Activated CD4-positive, alpha-beta memory T cell treated with anti-CD3 and anti-CD28 coated beads for 36 hours (primary cell): ENCODE measurements at regions not wholly inside any gene's neighbourhood (a gene's known extent, or its start where the extent isn't known, plus 50 kb on each side); places are given as distances from the start of the nearest gene placed in this dataset.
"Not testable (repeated sequence)": the region's sequence is repeated elsewhere in the genome, so short reads cannot be mapped to it uniquely, and the experiment has no call there.

Source experiments
- CTCF ChIA-PET: fragments of 350-600 bp; sonication (Branson Sonifier 250); formaldehyde crosslinking; loops from one replicate; lab custom pipeline; 2021; ENCODE audit warnings: antibody characterized with exemption, inconsistent platforms; lab: Charles Lee
- POLR2A ChIA-PET: fragments of 350-600 bp; sonication (Branson Sonifier 250); formaldehyde crosslinking; loops from one replicate; lab custom pipeline; 2021; ENCODE audit warnings: antibody characterized with exemption; lab: Charles Lee
- DNase-seq: peaks from one replicate; pipeline ENCODE4 v3.0.0-alpha.2; 2020
- H3K27ac Mint-ChIP-seq: one replicate; pipeline ENCODE4 v1.8.0; 2021; ENCODE audit warnings: mixed read lengths
- H3K27me3 Mint-ChIP-seq: one replicate; pipeline ENCODE4 v1.8.0; 2021; ENCODE audit warnings: mixed read lengths
- H3K36me3 Mint-ChIP-seq: one replicate; pipeline ENCODE4 v1.8.0; 2021; ENCODE audit warnings: mixed read lengths
- H3K4me1 Mint-ChIP-seq: one replicate; pipeline ENCODE4 v1.8.0; 2021; ENCODE audit warnings: low read depth, mixed read lengths
- H3K4me3 Mint-ChIP-seq: one replicate; pipeline ENCODE4 v1.8.0; 2021; ENCODE audit warnings: mild to moderate bottlenecking, mixed read lengths
- H3K9me3 Mint-ChIP-seq: one replicate; pipeline ENCODE4 v1.8.0; 2021; ENCODE audit warnings: mixed read lengths
- intact Hi-C: fragments of 100-400 bp; cut with micrococcal nuclease; formaldehyde crosslinking; loops from one replicate; pipeline ENCODE4 v1.15.1; 2023

GRCh38 chr3:152891678-152892077 lies 56.7 kb downstream of the P2RY1 start:
- CTCF ChIA-PET, result no interaction called here
- no peak for DNase-seq
- POLR2A ChIA-PET, result no interaction called here
- intact Hi-C loops, result no loop called here
- Mint-ChIP-seq H3K27ac (no peak overlapping the region), H3K9me3 (no peaks in the 10 kb centered on the region), H3K4me1 (no peaks in the 10 kb centered on the region), H3K36me3 (no peaks in the 10 kb centered on the region), H3K27me3 (no peaks in the 10 kb centered on the region), H3K4me3 (no peak overlapping the region)

GRCh38 chr3:152892446-152892845 lies 57.5 kb downstream of the P2RY1 start:
- Mint-ChIP-seq H3K27ac (no peak overlapping the region), H3K9me3 (no peaks in the 10 kb centered on the region)
- CTCF ChIA-PET, result no interaction called here

GRCh38 chr3:152893647-152894046 lies 58.7 kb downstream of the P2RY1 start:
- ChIA-PET CTCF (no interaction called here), POLR2A (no interaction called here)
- no peaks in the 10 kb centered on the region for H3K27me3 Mint-ChIP-seq
- intact Hi-C loops, result no loop called here
- H3K9me3 Mint-ChIP-seq, result no peaks in the 10 kb centered on the region
- H3K36me3 Mint-ChIP-seq, result no peaks in the 10 kb centered on the region
- DNase-seq, result no peak
- no peak overlapping the region for H3K4me3 Mint-ChIP-seq
- H3K27ac Mint-ChIP-seq, result no peak overlapping the region
- H3K4me1 Mint-ChIP-seq, result no peaks in the 10 kb centered on the region

More at GRCh38 chr3:152892446-152892845, 57.5 kb downstream of the P2RY1 start:
- no peak overlapping the region for H3K4me3 Mint-ChIP-seq
- no peak for DNase-seq
- no peaks in the 10 kb centered on the region for H3K36me3 Mint-ChIP-seq
- H3K4me1 Mint-ChIP-seq, result no peaks in the 10 kb centered on the region
- H3K27me3 Mint-ChIP-seq, result no peaks in the 10 kb centered on the region
- intact Hi-C loops, result no loop called here
- POLR2A ChIA-PET, result no interaction called here

GRCh38 chr3:152899306-152899705 lies 64.4 kb downstream of the P2RY1 start:
- Mint-ChIP-seq H3K4me1 (no peaks in the 10 kb centered on the region), H3K9me3 (no peaks in the 10 kb centered on the region), H3K27ac (no peak overlapping the region), H3K4me3 (no peak overlapping the region), H3K36me3 (no peaks in the 10 kb centered on the region), H3K27me3 (no peaks in the 10 kb centered on the region)
- intact Hi-C loops, result no loop called here
- ChIA-PET CTCF (no interaction called here), POLR2A (no interaction called here)
- no peak for DNase-seq

GRCh38 chr3:152902141-152902669 lies 67.3 kb downstream of the P2RY1 start:
- no peak for DNase-seq
- Mint-ChIP-seq H3K9me3 (no peaks in the 10 kb centered on the region), H3K27ac (no peak overlapping the region), H3K27me3 (no peaks in the 10 kb centered on the region), H3K4me1 (no peaks in the 10 kb centered on the region), H3K4me3 (no peak overlapping the region), H3K36me3 (no peaks in the 10 kb centered on the region)
- intact Hi-C loops, result no loop called here
- CTCF ChIA-PET, result no interaction called here
- POLR2A ChIA-PET, result no interaction called here

GRCh38 chr3:152905631-152906030 lies 70.7 kb downstream of the P2RY1 start:
- intact Hi-C loops, result no loop called here
- Mint-ChIP-seq H3K4me1 (no peaks in the 10 kb centered on the region), H3K27me3 (no peaks in the 10 kb centered on the region), H3K9me3 (no peaks in the 10 kb centered on the region), H3K36me3 (no peaks in the 10 kb centered on the region), H3K27ac (no peak overlapping the region), H3K4me3 (no peak overlapping the region)
- ChIA-PET POLR2A (no interaction called here), CTCF (no interaction called here)
- no peak for DNase-seq

- Mint-ChIP-seq H3K4me1 (no peaks in the 10 kb centered on the region), H3K36me3 (no peaks in the 10 kb centered on the region), H3K27ac (no peak overlapping the region), H3K4me3 (no peak overlapping the region), H3K27me3 (no peaks in the 10 kb centered on the region), H3K9me3 (no peaks in the 10 kb centered on the region)
- POLR2A ChIA-PET, result no interaction called here
- CTCF ChIA-PET, result no interaction called here
- intact Hi-C loops, result no loop called here
- DNase-seq, result no peak
Measured at GRCh38 chr3:152909180-152909883, 74.4 kb downstream of the P2RY1 start.

GRCh38 chr3:152910211-152910610 lies 75.3 kb downstream of the P2RY1 start:
- intact Hi-C loops, result no loop called here
- CTCF ChIA-PET, result no interaction called here
- Mint-ChIP-seq H3K9me3 (no peaks in the 10 kb centered on the region), H3K4me3 (no peak overlapping the region), H3K27ac (no peak overlapping the region), H3K27me3 (no peaks in the 10 kb centered on the region), H3K36me3 (no peaks in the 10 kb centered on the region), H3K4me1 (no peaks in the 10 kb centered on the region)
- POLR2A ChIA-PET, result no interaction called here
- no peak for DNase-seq

GRCh38 chr3:152910966-152911365 lies 76.0 kb downstream of the P2RY1 start:
- intact Hi-C loops, result no loop called here
- CTCF ChIA-PET, result no interaction called here

GRCh38 chr3:152914743-152915142 lies 79.8 kb downstream of the P2RY1 start:
- H3K27ac Mint-ChIP-seq, H3K36me3 Mint-ChIP-seq, CTCF ChIA-PET, H3K4me1 Mint-ChIP-seq, POLR2A ChIA-PET, H3K27me3 Mint-ChIP-seq, DNase-seq, H3K4me3 Mint-ChIP-seq, H3K9me3 Mint-ChIP-seq, intact Hi-C loops: not testable (repeated sequence)

More at GRCh38 chr3:152910966-152911365, 76.0 kb downstream of the P2RY1 start:
- H3K4me3 Mint-ChIP-seq, result no peak overlapping the region
- no peaks in the 10 kb centered on the region for H3K4me1 Mint-ChIP-seq
- no peaks in the 10 kb centered on the region for H3K9me3 Mint-ChIP-seq
- no peaks in the 10 kb centered on the region for H3K27me3 Mint-ChIP-seq
- no peak for DNase-seq
- no peaks in the 10 kb centered on the region for H3K36me3 Mint-ChIP-seq
- POLR2A ChIA-PET, result no interaction called here
- no peak overlapping the region for H3K27ac Mint-ChIP-seq

- Mint-ChIP-seq H3K36me3 (no peaks in the 10 kb centered on the region), H3K27me3 (no peaks in the 10 kb centered on the region), H3K4me3 (no peak overlapping the region), H3K9me3 (no peaks in the 10 kb centered on the region), H3K4me1 (no peaks in the 10 kb centered on the region), H3K27ac (no peak overlapping the region)
- no peak for DNase-seq
- CTCF ChIA-PET, result no interaction called here
- intact Hi-C loops, result no loop called here
- POLR2A ChIA-PET, result no interaction called here
Measured at GRCh38 chr3:152915695-152916094, 80.8 kb downstream of the P2RY1 start.

GRCh38 chr3:152916753-152917279 lies 81.9 kb downstream of the P2RY1 start:
- H3K27me3 Mint-ChIP-seq, result no peaks in the 10 kb centered on the region
- no peak overlapping the region for H3K27ac Mint-ChIP-seq

GRCh38 chr3:152921351-152921750 lies 86.4 kb downstream of the P2RY1 start:
- no peak for DNase-seq
- CTCF ChIA-PET, result no interaction called here
- Mint-ChIP-seq H3K4me1 (no peaks in the 10 kb centered on the region), H3K27ac (no peak overlapping the region), H3K36me3 (no peaks in the 10 kb centered on the region), H3K9me3 (no peaks in the 10 kb centered on the region), H3K4me3 (no peak overlapping the region), H3K27me3 (no peaks in the 10 kb centered on the region)
- POLR2A ChIA-PET, result no interaction called here
- intact Hi-C loops, result no loop called here

More at GRCh38 chr3:152916753-152917279, 81.9 kb downstream of the P2RY1 start:
- ChIA-PET CTCF (no interaction called here), POLR2A (no interaction called here)
- no peak overlapping the region for H3K4me3 Mint-ChIP-seq
- no peaks in the 10 kb centered on the region for H3K36me3 Mint-ChIP-seq
- H3K9me3 Mint-ChIP-seq, result no peaks in the 10 kb centered on the region
- no peak for DNase-seq
- intact Hi-C loops, result no loop called here
- H3K4me1 Mint-ChIP-seq, result no peaks in the 10 kb centered on the region
